Retinal pigment epithelial cell (primary cell): ENCODE measurements at regions not wholly inside any gene's neighbourhood (a gene's known extent, or its start where the extent isn't known, plus 50 kb on each side); places are given as distances from the start of the nearest gene placed in this dataset.

Experiments
- DNase-seq: peaks from one replicate; pipeline ENCODE4 v3.0.0-alpha.2; 2010; ENCODE audit warnings: low read depth
- H3K4me3 ChIP-seq: 2 replicates; pipeline ENCODE4 v1.5.1; 2011; ENCODE audit warnings: mild to moderate bottlenecking, low read length, control low read depth, moderate library complexity
- TF ChIP-seq, protein P1 (sequence below): conservative IDR thresholded peaks from 2 replicates; pipeline ENCODE4 v1.5.1; 2011; ENCODE audit warnings: low read depth, low read length, control low read depth, inconsistent platforms

DNA sequence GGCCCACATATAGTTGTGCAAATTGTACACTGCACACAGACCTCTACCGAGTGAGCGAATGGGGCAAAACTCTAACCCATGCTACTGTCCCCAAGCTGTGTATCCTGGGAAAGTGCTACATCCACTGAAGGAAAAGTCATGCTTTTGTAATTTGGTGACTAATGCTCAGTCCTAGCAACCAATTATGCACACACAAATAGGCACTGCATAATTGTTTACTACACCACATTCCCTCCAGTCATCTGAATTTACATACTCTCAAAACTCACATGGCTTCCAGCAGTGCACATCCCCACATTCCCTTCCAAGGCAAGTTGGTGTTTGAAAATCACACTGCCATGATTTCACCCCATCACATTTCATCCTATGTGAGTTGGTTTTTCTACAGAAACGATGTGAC lies 125.9 kb upstream of the OSMR start:
- TF ChIP-seq, protein P1, sequence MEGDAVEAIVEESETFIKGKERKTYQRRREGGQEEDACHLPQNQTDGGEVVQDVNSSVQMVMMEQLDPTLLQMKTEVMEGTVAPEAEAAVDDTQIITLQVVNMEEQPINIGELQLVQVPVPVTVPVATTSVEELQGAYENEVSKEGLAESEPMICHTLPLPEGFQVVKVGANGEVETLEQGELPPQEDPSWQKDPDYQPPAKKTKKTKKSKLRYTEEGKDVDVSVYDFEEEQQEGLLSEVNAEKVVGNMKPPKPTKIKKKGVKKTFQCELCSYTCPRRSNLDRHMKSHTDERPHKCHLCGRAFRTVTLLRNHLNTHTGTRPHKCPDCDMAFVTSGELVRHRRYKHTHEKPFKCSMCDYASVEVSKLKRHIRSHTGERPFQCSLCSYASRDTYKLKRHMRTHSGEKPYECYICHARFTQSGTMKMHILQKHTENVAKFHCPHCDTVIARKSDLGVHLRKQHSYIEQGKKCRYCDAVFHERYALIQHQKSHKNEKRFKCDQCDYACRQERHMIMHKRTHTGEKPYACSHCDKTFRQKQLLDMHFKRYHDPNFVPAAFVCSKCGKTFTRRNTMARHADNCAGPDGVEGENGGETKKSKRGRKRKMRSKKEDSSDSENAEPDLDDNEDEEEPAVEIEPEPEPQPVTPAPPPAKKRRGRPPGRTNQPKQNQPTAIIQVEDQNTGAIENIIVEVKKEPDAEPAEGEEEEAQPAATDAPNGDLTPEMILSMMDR: no peak
- peak; percentile 48 for DNase-seq
- no peak overlapping the region for H3K4me3 ChIP-seq

DNA sequence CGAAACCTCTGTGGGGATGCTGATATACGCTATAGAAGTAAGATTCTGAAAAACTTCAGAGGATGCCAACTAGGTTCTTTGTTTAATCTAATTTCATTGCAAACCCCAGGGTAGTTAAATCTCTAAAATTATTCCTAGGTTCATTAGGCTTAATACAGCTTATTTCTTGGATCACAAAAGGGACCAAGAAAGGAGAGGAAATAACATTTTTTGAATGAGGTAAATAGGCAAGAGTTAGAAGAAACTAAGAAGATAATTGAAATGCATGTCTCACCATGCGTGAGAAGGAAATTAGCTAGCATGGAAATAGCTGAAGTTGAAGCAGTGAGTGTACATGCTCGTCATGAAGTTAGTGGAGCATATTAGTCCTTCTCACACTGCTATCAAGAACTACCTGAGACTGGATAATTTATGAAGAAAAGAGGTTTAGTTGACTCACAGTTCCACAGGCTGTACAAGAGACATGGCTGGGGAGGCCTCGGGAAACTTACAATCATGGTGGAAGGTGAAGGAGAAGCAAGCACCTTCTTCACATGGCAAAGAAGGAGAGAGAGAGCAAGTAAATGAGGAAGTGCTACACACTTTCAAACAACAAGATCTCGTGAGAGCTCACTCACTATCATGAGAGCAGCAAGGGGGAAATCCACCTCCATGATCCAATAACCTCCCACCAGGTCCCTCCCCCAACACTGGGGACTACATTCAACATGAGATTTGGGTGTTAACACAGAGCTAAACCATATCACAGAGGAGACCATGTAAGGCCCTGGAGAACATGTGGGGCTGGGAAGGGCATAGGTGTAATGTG lies 125.1 kb upstream of the OSMR start:
- TF ChIP-seq, protein P1: no peak
- no peak for DNase-seq
- H3K4me3 ChIP-seq: no peak overlapping the region

DNA sequence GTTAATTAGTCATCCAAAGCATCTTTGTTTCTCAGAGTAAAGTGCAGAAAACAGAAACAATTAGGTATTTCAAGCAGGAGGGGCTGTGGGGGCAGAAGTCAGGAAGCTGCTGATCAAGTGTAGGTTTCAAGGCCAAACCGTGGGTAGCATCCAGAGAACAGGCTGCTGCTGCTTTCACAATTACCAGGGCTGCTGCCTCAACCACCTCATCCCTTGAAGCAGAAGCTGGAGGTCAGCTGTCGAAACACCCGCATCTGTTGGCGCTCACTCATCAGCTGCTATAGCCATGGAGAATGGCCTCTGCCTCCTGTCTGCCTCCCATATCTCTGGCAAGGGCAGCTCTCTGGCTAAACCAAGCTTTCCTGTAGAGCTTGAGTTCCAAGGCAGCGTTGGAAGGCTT lies 122.9 kb upstream of the OSMR start:
- H3K4me3 ChIP-seq: no peak overlapping the region
- TF ChIP-seq, protein P1: no peak
- DNase-seq: no peak

DNA sequence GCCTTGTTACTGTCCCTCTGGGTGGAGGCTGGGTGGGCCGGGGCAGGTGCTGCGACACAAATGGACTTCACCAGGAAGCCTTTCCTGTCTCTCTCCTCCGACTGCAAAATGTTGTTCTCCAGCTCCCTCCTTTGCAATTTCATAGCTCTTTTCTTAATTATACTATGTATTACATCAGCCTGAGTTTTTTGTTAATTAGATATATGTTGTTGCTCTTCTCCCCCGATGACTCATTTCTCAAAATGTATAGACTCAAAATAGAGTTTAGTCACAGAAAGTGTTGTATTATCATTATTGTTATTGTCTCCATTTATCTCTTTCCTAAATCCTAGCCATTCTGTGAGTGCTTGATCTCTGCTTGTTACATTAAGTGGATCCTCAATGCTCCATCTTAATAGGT lies 122.4 kb upstream of the OSMR start:
- H3K4me3 ChIP-seq: no peak overlapping the region
- no peak for DNase-seq
- TF ChIP-seq, protein P1: no peak

DNA sequence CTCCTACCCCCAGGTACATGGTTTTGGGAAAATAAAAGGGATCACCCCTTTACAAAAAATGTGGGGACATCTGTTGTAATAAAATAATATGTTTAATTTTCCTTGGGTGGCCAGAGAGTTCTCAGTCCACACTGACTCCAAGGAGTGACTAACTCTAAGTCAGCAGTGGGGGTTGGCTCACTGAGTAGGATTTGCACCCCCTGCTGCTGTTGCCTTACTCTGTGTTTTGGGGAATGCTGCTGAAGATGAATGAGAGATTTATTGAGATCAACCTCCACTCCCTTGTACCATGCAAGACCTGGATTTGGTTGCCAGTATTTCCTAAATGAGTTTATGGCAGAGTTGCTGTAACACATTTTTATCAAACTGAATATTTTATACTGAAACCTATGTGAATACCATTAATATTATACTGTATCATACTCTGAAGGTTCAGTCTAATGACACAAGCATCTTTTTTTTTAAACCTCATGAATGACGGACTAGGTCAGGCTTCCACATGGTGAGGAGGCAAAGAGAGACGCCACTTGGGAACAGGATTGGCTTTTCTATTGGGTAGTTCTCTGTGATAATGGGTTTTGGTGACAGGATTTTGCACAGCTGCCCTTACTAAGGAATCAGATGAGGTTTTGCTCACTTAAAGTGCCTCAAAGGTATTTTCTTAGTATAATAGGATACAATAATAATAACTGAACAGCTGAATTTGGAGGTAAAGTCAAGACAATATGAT lies 121.3 kb upstream of the OSMR start:
- no peak overlapping the region for H3K4me3 ChIP-seq
- TF ChIP-seq, protein P1: no peak
- DNase-seq: no peak

DNA sequence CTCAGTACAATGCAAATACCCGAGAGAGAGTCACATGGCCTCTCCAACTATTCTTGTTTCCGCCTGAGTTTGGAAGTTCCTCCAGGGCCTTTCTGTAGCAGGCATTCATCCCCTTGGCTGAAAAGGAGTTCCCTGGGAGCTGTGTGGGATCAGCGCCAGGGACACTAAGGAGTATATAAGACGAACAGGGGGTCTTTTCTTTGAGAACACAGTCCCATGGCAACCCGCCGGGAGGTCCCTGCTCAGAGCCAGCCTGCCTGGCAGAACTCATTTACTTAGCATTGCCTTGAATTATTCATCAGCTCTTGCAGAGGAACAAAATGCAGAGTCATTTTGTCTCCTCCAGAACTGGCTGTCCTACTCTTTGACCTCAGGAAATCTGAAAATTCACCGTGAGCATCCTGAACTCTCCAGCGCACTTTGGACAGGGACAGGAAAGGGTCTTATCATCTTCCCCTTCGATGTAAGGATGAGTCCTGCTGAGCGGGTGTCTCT lies 120.4 kb upstream of the OSMR start:
- no peak overlapping the region for H3K4me3 ChIP-seq
- TF ChIP-seq, protein P1: no peak
- no peak for DNase-seq
